ENCODE measurements at regions not wholly inside any gene's neighbourhood (a gene's known extent, or its start where the extent isn't known, plus 50 kb on each side); places are given as distances from the start of the nearest gene placed in this dataset.

DNA sequence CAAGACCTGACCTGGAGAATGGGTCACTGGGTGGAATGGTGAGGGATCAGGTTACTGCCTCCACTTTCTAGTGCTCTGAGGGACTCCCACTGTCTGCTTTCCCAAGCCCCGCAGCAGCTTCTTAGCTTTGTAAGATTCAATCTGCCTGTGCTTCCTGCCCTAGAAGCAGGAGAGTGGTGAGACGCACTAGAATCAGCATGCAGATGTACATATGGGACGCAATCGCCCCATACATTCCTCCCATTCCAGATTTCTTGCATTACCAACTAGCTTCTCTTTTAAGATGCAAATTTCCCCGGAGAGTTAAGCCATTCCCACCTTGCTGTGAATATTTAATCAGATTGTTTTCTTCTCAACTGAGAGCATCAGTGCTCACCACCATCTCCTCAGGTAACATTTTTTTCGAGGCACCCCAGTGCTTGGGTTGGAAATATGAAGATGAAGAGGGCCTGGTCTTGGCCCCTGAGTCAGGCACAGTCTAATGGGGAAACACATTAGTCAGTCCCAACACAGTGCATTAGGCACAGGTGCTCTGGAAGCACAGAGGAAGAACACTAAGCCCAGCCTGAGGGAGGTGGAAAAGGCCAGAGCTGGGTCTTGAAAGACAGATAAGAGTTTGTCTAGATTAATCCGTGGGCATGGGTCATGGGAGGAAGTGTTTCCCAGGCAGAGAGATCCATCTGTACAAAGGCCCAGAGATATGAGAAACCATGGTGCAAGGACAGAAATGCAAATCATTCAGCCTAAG lies 66.7 kb upstream of the PRPS1 start:
- POLR2A ChIA-PET = interaction anchor here (1.8 kb wide), 1 partner anchor 10 kb away, joined by 13 read pairs; no protein-coding TSS in a partner anchor
- Histone ChIP-seq H3K4me3 (ENCODE audit: low read depth, low read length) (no peak overlapping the region), H3K27ac (ENCODE audit: low read depth, low read length) (peak overlapping the region; percentile 77), H3K27me3 (ENCODE audit: control insufficient read depth, insufficient read depth, low read length) (no peaks in the 10 kb centered on the region), H3K9me3 (ENCODE audit: control insufficient read depth, insufficient read depth, low read length) (no peaks in the 10 kb centered on the region)
- no peak for DNase-seq (ENCODE audit: low read depth, low spot score)
- TF ChIP-seq, protein P1, sequence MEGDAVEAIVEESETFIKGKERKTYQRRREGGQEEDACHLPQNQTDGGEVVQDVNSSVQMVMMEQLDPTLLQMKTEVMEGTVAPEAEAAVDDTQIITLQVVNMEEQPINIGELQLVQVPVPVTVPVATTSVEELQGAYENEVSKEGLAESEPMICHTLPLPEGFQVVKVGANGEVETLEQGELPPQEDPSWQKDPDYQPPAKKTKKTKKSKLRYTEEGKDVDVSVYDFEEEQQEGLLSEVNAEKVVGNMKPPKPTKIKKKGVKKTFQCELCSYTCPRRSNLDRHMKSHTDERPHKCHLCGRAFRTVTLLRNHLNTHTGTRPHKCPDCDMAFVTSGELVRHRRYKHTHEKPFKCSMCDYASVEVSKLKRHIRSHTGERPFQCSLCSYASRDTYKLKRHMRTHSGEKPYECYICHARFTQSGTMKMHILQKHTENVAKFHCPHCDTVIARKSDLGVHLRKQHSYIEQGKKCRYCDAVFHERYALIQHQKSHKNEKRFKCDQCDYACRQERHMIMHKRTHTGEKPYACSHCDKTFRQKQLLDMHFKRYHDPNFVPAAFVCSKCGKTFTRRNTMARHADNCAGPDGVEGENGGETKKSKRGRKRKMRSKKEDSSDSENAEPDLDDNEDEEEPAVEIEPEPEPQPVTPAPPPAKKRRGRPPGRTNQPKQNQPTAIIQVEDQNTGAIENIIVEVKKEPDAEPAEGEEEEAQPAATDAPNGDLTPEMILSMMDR (IDR thresholded peaks at IDR 0.05; ENCODE audit: low read depth, low read length) = no peak
- CTCF ChIA-PET = interaction anchor here (2.1 kb wide), 1 partner anchor 23 kb away, joined by 9 read pairs; no protein-coding TSS in a partner anchor

DNA sequence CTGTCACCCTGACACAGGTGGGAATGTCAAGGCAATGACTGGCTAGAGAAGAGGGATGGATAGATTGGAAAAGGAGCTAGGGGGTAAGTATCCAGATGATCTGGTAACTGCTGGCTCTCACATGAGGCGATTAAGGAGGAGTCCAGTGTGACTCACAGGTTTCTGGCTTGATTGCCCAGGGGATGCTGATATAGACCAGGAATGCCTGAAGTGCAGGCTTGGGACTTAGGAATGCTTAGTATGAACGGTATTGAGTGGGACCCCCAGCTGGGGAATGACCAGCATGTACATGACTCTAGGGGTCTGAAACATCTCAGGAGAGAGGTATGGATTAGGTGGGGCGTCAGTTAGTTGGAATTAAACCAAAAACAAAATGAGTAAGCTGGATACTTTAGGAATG lies 65.8 kb upstream of the PRPS1 start:
- peak; percentile 69 for DNase-seq (ENCODE audit: low read depth, low spot score)
- H3K4me3 ChIP-seq (ENCODE audit: low read depth, low read length) = no peak overlapping the region
- no peaks in the 10 kb centered on the region for H3K27me3 ChIP-seq (ENCODE audit: control insufficient read depth, insufficient read depth, low read length)
- CTCF ChIA-PET = interaction anchor here (0.7 kb wide), 1 partner anchor 24 kb away, joined by 3 read pairs; no protein-coding TSS in a partner anchor
- POLR2A ChIA-PET = interaction anchor here (0.6 to 1.8 kb wide), 3 partner anchors 9 to 70 kb away, joined by 3 to 13 read pairs (median 4); partner anchors contain the start of gene PRPS1
- H3K9me3 ChIP-seq (ENCODE audit: control insufficient read depth, insufficient read depth, low read length) = no peaks in the 10 kb centered on the region
- TF ChIP-seq, protein P1 (IDR thresholded peaks at IDR 0.05; ENCODE audit: low read depth, low read length) = no peak
- H3K27ac ChIP-seq (ENCODE audit: low read depth, low read length) = peak overlapping the region; percentile 87

DNA sequence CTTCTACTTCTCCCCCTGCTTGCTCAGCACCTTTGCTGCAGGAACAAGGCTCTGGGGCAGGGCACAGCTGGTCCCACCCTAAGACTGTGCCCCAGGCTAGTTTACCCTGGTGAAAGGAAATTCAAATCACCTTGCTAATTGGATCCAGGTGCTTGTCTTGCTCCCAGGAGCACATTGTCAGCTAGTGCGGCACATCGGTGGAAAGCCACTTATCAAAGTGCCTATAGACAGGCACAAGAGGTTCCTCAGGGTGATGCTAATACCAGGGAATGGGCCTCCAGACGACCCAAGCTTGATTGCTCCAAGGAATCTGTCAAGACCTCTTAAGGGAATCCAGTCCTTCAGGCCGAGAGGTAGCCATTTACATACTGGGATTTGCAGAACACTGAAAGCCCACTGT lies 64.5 kb upstream of the PRPS1 start:
- Histone ChIP-seq H3K27ac (ENCODE audit: low read depth, low read length) (no peak overlapping the region), H3K27me3 (ENCODE audit: control insufficient read depth, insufficient read depth, low read length) (no peaks in the 10 kb centered on the region), H3K9me3 (ENCODE audit: control insufficient read depth, insufficient read depth, low read length) (no peaks in the 10 kb centered on the region), H3K4me3 (ENCODE audit: low read depth, low read length) (no peak overlapping the region)
- ChIA-PET CTCF (no interaction called here), POLR2A (no interaction called here)
- TF ChIP-seq, protein P1 (IDR thresholded peaks at IDR 0.05; ENCODE audit: low read depth, low read length) = no peak
- no peak for DNase-seq (ENCODE audit: low read depth, low spot score)

DNA sequence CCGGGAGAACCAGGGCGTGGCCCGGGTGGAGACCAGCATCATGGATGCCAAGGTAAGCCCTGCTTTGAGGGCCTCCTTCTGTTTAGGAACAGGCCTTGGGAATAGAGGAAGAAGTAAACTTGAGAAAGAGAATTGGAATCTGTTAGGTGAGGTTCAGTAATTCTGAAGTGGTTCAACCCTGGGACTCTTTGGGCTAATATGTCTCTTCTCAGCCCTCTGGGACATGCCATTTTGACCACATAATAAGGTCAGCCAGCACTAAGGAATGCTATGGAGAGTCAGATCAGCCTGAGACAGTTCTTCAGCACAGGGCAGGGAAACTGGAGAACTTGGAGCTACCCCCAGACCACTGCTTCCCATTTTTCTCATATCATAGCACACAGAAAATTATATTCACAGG lies 63.3 kb upstream of the PRPS1 start:
- TF ChIP-seq, protein P1 (IDR thresholded peaks at IDR 0.05; ENCODE audit: low read depth, low read length) = no peak
- no peak overlapping the region for H3K27ac ChIP-seq (ENCODE audit: low read depth, low read length)
- ChIA-PET POLR2A (no interaction called here), CTCF (no interaction called here)
- DNase-seq (ENCODE audit: low read depth, low spot score) = no peak
- no peaks in the 10 kb centered on the region for H3K9me3 ChIP-seq (ENCODE audit: control insufficient read depth, insufficient read depth, low read length)
- no peaks in the 10 kb centered on the region for H3K27me3 ChIP-seq (ENCODE audit: control insufficient read depth, insufficient read depth, low read length)
- H3K4me3 ChIP-seq (ENCODE audit: low read depth, low read length) = no peak overlapping the region

DNA sequence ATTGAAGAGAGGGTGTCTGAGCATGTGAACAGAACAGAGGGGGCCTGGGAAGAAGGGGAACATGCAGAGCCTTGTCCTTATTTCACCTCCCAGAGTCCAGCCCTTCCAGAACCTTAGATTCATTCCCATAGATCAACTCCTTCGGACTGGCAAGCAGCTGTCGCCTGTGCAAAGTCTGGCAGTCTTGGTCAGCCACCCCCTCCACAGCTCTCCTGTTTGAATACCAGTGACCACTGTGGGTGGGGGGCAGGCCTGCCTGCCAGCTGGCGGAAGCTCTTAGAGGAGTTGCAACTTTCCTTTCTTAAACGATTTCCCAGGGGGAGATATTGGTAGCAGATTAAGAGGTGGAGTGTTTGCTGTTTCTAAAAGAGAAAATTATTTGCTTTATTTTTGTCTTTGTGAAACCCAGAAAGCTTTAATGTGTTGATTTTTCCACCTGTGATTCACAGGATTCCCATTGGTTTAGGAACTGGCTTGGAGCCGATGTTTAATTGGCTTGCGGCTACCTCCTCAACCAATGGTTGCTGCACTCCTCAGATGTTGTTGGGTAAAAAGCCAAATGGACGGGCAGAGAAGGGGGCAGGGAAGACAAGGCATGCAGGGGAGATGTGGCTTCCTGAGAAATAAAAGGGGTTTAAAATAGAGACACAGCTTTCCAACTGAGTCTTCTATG lies 62.2 kb upstream of the PRPS1 start:
- ChIA-PET POLR2A (no interaction called here), CTCF (no interaction called here)
- TF ChIP-seq, protein P1 (IDR thresholded peaks at IDR 0.05; ENCODE audit: low read depth, low read length) = no peak
- Histone ChIP-seq H3K27me3 (ENCODE audit: control insufficient read depth, insufficient read depth, low read length) (no peaks in the 10 kb centered on the region), H3K27ac (ENCODE audit: low read depth, low read length) (no peak overlapping the region), H3K4me3 (ENCODE audit: low read depth, low read length) (no peak overlapping the region), H3K9me3 (ENCODE audit: control insufficient read depth, insufficient read depth, low read length) (no peaks in the 10 kb centered on the region)
- DNase-seq (ENCODE audit: low read depth, low spot score) = no peak
